ENCODE measurements at regions not wholly inside any gene's neighbourhood (a gene's known extent, or its start where the extent isn't known, plus 50 kb on each side); places are given as distances from the start of the nearest gene placed in this dataset.

GRCh38 chr1:81710857-81711256 lies 89.9 kb upstream of the ADGRL2 start:
- TF ChIP-seq CTCF (IDR thresholded peaks at IDR 0.05): no peak
- no peak for TF ChIP-seq POLR2AphosphoS5 (IDR thresholded peaks at IDR 0.05)
